GM23338 (cell line): ENCODE measurements at regions not wholly inside any gene's neighbourhood (a gene's known extent, or its start where the extent isn't known, plus 50 kb on each side); places are given as distances from the start of the nearest gene placed in this dataset.

Experiments
- ATAC-seq: fragments of 200-7000 bp; cut with Tn5 transposase; 3 replicates; pipeline ENCODE4 v1.9.1; 2020
- DNase-seq: peaks from one replicate; pipeline ENCODE4 v3.0.0-alpha.2; 2015; ENCODE audit warnings: low spot score
- H2AFZ ChIP-seq: fragments of 200-600 bp; sonication (generic); 2 replicates; pipeline ENCODE4 v1.8.0; 2016; ENCODE audit warnings: antibody characterized with exemption, mild to moderate bottlenecking, moderate library complexity
- H3F3A ChIP-seq: fragments of 200-600 bp; sonication (generic); replicated peaks from 2 replicates; pipeline ENCODE4 v1.8.0; 2017; ENCODE audit warnings: antibody characterized with exemption, mixed run types, low read depth
- H3K27ac ChIP-seq: fragments of 200-600 bp; sonication (generic); 2 replicates; pipeline ENCODE4 v1.6.1; 2016; ENCODE audit warnings: low read depth
- H3K27me3 ChIP-seq: fragments of 200-600 bp; sonication (generic); 2 replicates; pipeline ENCODE4 v1.8.0; 2016; ENCODE audit warnings: mild to moderate bottlenecking, mixed run types, moderate library complexity; ENCODE audit not compliant: insufficient read depth
- H3K36me3 ChIP-seq: fragments of 200-600 bp; sonication (generic); 2 replicates; pipeline ENCODE4 v1.8.0; 2016; ENCODE audit warnings: mild to moderate bottlenecking; ENCODE audit not compliant: insufficient read depth
- H3K4me1 ChIP-seq: fragments of 200-600 bp; sonication (generic); 2 replicates; pipeline ENCODE4 v1.8.0; 2016; ENCODE audit warnings: mild to moderate bottlenecking, moderate library complexity; ENCODE audit not compliant: insufficient read depth
- H3K4me2 ChIP-seq: fragments of 200-600 bp; sonication (generic); 2 replicates; pipeline ENCODE4 v1.7.1; 2017; ENCODE audit warnings: mixed run types
- H3K4me3 ChIP-seq: fragments of 200-600 bp; sonication (generic); 2 replicates; pipeline ENCODE4 v1.6.1; 2016; ENCODE audit warnings: mixed run types
- H3K79me2 ChIP-seq: fragments of 200-600 bp; sonication (generic); replicated peaks from 2 replicates; pipeline ENCODE4 v1.8.0; 2017; ENCODE audit warnings: mild to moderate bottlenecking; ENCODE audit not compliant: insufficient read depth
- H3K9me2 ChIP-seq: fragments of 200-600 bp; sonication (generic); 2 replicates; pipeline ENCODE4 v1.8.0; 2017; ENCODE audit not compliant: insufficient read depth
- H4K20me1 ChIP-seq: fragments of 200-600 bp; sonication (generic); replicated peaks from 2 replicates; pipeline ENCODE4 v1.8.0; 2017; ENCODE audit warnings: mild to moderate bottlenecking; ENCODE audit not compliant: insufficient read depth
- H3K27ac Mint-ChIP-seq: 2 replicates; pipeline ENCODE4 v1.8.0; 2020; ENCODE audit warnings: inconsistent platforms, mild to moderate bottlenecking, moderate library complexity, mixed read lengths
- H3K27me3 Mint-ChIP-seq: 3 replicates; pipeline ENCODE4 v1.8.0; 2022; ENCODE audit warnings: low read depth, mild to moderate bottlenecking, moderate library complexity, mixed read lengths, inconsistent platforms; ENCODE audit not compliant: insufficient read depth, poor library complexity
- H3K36me3 Mint-ChIP-seq: 3 replicates; pipeline ENCODE4 v1.8.0; 2021; ENCODE audit warnings: low read depth, mild to moderate bottlenecking, inconsistent platforms, moderate library complexity, mixed read lengths
- H3K4me1 Mint-ChIP-seq: 3 replicates; pipeline ENCODE4 v1.8.0; 2020; ENCODE audit warnings: mild to moderate bottlenecking, inconsistent platforms, mixed read lengths
- H3K4me3 Mint-ChIP-seq: 3 replicates; pipeline ENCODE4 v1.8.0; 2021; ENCODE audit warnings: moderate library complexity, mild to moderate bottlenecking, inconsistent platforms, mixed read lengths
- H3K9me3 Mint-ChIP-seq: 3 replicates; pipeline ENCODE4 v1.8.0; 2020; ENCODE audit warnings: moderate library complexity, mild to moderate bottlenecking, inconsistent platforms, mixed read lengths
- CREB1 ChIP-seq: fragments of 250-450 bp; sonication (Bioruptor Pico); IDR thresholded peaks from 2 replicates; pipeline ENCODE4 v1.5.0; 2020; ENCODE audit warnings: low read depth, mild to moderate bottlenecking, moderate library complexity
- EZH2 ChIP-seq: fragments of 200-600 bp; sonication (generic); IDR thresholded peaks from one replicate; pipeline ENCODE4 v1.8.0; 2017; ENCODE audit warnings: antibody characterized with exemption, mild to moderate bottlenecking, low read depth; ENCODE audit not compliant: unreplicated experiment
- JUNB ChIP-seq: IDR thresholded peaks from one replicate; pipeline ENCODE4 v1.6.1; 2016; ENCODE audit warnings: antibody characterized with exemption; ENCODE audit not compliant: unreplicated experiment
- NANOG ChIP-seq: IDR thresholded peaks from 2 replicates; pipeline ENCODE4 v1.6.1; 2016; ENCODE audit warnings: antibody characterized with exemption, borderline replicate concordance
- STAT1 ChIP-seq: IDR thresholded peaks from one replicate; pipeline ENCODE4 v1.6.1; 2016; ENCODE audit warnings: antibody characterized with exemption; ENCODE audit not compliant: unreplicated experiment
- ZNF114 ChIP-seq: fragments of 250-450 bp; sonication (Bioruptor Pico); IDR thresholded peaks from 2 replicates; pipeline ENCODE4 v1.5.0; 2020; ENCODE audit warnings: mild to moderate bottlenecking, moderate library complexity
- ZNF331 ChIP-seq: fragments of 250-450 bp; sonication (Bioruptor Pico); IDR thresholded peaks from 2 replicates; pipeline ENCODE4 v1.5.0; 2020; ENCODE audit warnings: low read depth, mild to moderate bottlenecking, moderate library complexity
- TF ChIP-seq, protein P1 (sequence below): fragments of 250-450 bp; sonication (Bioruptor Pico); IDR thresholded peaks from 2 replicates; pipeline ENCODE4 v1.5.0; 2020; ENCODE audit warnings: mild to moderate bottlenecking, moderate library complexity
- TF ChIP-seq, protein P2 (sequence below), 2 experiments: fragments of 200-600 bp in 1 of 2; sonication (generic) in 1 of 2; conservative IDR thresholded peaks; 2 replicates each; pipeline versions ENCODE4 v1.5.1 to v1.6.1; 2016 to 2017; ENCODE audit warnings: antibody characterized with exemption in 2 of 2, low read depth in 2 of 2, mild to moderate bottlenecking in 2 of 2, moderate library complexity in 1 of 2
- TF ChIP-seq, protein P3 (sequence below): IDR thresholded peaks from one replicate; pipeline ENCODE4 v1.6.1; 2018; ENCODE audit warnings: antibody characterized with exemption; ENCODE audit not compliant: unreplicated experiment
- TF ChIP-seq, protein P4 (sequence below): IDR thresholded peaks from 2 replicates; pipeline ENCODE4 v1.6.1; 2016; ENCODE audit warnings: antibody characterized with exemption

DNA sequence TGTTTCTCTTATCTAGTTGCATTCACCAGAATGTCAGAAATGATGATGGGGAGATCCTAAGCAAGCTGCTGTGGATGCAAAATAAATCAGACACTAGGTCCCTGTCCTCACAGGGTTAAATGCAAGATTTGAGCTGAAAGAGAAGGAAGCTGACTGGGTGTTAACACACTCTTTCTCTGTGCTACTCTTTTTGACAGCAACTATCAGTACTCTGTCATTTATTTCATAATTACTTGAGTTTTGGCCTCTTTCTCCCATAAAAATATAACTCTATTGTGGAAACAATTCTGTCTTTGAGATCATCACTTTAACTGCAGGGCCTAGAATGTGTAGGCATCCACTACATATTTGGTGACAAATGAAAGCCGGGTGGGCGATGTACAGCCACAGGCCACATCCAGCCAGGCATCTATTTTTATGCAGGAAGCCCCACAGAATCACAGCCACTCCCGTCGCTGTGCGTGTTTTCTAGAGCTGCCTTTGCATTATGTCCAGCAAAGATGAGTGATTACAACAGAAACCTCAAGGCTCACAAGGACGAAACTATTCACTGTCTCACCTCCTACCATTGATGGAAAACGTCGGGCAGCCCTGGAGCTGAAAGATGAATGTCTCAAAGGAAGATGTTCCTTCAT lies 849.0 kb downstream of the RNF144A start:
- ATAC-seq: no peak
- Mint-ChIP-seq H3K27ac (no peak overlapping the region), H3K9me3 (peaks cover 40% of the 10 kb centered on the region), H3K4me1 (no peaks in the 10 kb centered on the region), H3K27me3 (no peaks in the 10 kb centered on the region), H3K4me3 (no peak overlapping the region), H3K36me3 (peaks cover 37% of the 10 kb centered on the region)
- no peaks in the 10 kb centered on the region; the same call in 1 of the 2 replicates for H3K4me1 ChIP-seq
- no peaks in the 10 kb centered on the region for H3K9me2 ChIP-seq
- no peaks in the 10 kb centered on the region for H3K79me2 ChIP-seq
- peaks cover 21% of the 10 kb centered on the region for H3K36me3 ChIP-seq
- H3K27ac ChIP-seq: no peak overlapping the region
- no peak for DNase-seq
- no peak overlapping the region; the same call in 1 of the 2 replicates for H2AFZ ChIP-seq
- no peak overlapping the region for H3K4me2 ChIP-seq
- no peaks in the 10 kb centered on the region for H3F3A ChIP-seq
- H3K4me3 ChIP-seq: no peak overlapping the region
- TF ChIP-seq, protein P1, sequence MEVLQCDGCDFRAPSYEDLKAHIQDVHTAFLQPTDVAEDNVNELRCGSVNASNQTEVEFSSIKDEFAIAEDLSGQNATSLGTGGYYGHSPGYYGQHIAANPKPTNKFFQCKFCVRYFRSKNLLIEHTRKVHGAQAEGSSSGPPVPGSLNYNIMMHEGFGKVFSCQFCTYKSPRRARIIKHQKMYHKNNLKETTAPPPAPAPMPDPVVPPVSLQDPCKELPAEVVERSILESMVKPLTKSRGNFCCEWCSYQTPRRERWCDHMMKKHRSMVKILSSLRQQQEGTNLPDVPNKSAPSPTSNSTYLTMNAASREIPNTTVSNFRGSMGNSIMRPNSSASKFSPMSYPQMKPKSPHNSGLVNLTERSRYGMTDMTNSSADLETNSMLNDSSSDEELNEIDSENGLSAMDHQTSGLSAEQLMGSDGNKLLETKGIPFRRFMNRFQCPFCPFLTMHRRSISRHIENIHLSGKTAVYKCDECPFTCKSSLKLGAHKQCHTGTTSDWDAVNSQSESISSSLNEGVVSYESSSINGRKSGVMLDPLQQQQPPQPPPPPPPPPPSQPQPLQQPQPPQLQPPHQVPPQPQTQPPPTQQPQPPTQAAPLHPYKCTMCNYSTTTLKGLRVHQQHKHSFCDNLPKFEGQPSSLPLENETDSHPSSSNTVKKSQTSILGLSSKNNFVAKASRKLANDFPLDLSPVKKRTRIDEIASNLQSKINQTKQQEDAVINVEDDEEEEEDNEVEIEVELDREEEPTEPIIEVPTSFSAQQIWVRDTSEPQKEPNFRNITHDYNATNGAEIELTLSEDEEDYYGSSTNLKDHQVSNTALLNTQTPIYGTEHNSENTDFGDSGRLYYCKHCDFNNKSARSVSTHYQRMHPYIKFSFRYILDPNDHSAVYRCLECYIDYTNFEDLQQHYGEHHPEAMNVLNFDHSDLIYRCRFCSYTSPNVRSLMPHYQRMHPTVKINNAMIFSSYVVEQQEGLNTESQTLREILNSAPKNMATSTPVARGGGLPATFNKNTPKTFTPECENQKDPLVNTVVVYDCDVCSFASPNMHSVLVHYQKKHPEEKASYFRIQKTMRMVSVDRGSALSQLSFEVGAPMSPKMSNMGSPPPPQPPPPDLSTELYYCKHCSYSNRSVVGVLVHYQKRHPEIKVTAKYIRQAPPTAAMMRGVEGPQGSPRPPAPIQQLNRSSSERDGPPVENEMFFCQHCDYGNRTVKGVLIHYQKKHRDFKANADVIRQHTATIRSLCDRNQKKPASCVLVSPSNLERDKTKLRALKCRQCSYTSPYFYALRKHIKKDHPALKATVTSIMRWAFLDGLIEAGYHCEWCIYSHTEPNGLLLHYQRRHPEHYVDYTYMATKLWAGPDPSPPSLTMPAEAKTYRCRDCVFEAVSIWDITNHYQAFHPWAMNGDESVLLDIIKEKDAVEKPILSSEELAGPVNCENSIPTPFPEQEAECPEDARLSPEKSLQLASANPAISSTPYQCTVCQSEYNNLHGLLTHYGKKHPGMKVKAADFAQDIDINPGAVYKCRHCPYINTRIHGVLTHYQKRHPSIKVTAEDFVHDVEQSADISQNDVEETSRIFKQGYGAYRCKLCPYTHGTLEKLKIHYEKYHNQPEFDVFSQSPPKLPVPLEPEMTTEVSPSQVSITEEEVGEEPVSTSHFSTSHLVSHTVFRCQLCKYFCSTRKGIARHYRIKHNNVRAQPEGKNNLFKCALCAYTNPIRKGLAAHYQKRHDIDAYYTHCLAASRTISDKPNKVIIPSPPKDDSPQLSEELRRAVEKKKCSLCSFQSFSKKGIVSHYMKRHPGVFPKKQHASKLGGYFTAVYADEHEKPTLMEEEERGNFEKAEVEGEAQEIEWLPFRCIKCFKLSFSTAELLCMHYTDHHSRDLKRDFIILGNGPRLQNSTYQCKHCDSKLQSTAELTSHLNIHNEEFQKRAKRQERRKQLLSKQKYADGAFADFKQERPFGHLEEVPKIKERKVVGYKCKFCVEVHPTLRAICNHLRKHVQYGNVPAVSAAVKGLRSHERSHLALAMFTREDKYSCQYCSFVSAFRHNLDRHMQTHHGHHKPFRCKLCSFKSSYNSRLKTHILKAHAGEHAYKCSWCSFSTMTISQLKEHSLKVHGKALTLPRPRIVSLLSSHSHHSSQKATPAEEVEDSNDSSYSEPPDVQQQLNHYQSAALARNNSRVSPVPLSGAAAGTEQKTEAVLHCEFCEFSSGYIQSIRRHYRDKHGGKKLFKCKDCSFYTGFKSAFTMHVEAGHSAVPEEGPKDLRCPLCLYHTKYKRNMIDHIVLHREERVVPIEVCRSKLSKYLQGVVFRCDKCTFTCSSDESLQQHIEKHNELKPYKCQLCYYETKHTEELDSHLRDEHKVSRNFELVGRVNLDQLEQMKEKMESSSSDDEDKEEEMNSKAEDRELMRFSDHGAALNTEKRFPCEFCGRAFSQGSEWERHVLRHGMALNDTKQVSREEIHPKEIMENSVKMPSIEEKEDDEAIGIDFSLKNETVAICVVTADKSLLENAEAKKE (CRISPR knock-in tag): no peak
- TF ChIP-seq EZH2 (no peak), ZNF114 (CRISPR knock-in tag) (no peak), NANOG (no peak), CREB1 (no peak), ZNF331 (CRISPR knock-in tag) (no peak), JUNB (no peak), STAT1 (no peak)
- TF ChIP-seq, protein P2, sequence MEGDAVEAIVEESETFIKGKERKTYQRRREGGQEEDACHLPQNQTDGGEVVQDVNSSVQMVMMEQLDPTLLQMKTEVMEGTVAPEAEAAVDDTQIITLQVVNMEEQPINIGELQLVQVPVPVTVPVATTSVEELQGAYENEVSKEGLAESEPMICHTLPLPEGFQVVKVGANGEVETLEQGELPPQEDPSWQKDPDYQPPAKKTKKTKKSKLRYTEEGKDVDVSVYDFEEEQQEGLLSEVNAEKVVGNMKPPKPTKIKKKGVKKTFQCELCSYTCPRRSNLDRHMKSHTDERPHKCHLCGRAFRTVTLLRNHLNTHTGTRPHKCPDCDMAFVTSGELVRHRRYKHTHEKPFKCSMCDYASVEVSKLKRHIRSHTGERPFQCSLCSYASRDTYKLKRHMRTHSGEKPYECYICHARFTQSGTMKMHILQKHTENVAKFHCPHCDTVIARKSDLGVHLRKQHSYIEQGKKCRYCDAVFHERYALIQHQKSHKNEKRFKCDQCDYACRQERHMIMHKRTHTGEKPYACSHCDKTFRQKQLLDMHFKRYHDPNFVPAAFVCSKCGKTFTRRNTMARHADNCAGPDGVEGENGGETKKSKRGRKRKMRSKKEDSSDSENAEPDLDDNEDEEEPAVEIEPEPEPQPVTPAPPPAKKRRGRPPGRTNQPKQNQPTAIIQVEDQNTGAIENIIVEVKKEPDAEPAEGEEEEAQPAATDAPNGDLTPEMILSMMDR (conservative IDR thresholded peaks at IDR 0.05; ENCODE audit: low read depth in 2 of 2): no peak
- TF ChIP-seq, protein P3, sequence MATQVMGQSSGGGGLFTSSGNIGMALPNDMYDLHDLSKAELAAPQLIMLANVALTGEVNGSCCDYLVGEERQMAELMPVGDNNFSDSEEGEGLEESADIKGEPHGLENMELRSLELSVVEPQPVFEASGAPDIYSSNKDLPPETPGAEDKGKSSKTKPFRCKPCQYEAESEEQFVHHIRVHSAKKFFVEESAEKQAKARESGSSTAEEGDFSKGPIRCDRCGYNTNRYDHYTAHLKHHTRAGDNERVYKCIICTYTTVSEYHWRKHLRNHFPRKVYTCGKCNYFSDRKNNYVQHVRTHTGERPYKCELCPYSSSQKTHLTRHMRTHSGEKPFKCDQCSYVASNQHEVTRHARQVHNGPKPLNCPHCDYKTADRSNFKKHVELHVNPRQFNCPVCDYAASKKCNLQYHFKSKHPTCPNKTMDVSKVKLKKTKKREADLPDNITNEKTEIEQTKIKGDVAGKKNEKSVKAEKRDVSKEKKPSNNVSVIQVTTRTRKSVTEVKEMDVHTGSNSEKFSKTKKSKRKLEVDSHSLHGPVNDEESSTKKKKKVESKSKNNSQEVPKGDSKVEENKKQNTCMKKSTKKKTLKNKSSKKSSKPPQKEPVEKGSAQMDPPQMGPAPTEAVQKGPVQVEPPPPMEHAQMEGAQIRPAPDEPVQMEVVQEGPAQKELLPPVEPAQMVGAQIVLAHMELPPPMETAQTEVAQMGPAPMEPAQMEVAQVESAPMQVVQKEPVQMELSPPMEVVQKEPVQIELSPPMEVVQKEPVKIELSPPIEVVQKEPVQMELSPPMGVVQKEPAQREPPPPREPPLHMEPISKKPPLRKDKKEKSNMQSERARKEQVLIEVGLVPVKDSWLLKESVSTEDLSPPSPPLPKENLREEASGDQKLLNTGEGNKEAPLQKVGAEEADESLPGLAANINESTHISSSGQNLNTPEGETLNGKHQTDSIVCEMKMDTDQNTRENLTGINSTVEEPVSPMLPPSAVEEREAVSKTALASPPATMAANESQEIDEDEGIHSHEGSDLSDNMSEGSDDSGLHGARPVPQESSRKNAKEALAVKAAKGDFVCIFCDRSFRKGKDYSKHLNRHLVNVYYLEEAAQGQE: no peak
- TF ChIP-seq, protein P4, sequence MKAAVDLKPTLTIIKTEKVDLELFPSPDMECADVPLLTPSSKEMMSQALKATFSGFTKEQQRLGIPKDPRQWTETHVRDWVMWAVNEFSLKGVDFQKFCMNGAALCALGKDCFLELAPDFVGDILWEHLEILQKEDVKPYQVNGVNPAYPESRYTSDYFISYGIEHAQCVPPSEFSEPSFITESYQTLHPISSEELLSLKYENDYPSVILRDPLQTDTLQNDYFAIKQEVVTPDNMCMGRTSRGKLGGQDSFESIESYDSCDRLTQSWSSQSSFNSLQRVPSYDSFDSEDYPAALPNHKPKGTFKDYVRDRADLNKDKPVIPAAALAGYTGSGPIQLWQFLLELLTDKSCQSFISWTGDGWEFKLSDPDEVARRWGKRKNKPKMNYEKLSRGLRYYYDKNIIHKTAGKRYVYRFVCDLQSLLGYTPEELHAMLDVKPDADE: no peak
- no peaks in the 10 kb centered on the region for H4K20me1 ChIP-seq
- H3K27me3 ChIP-seq: no peaks in the 10 kb centered on the region
